Common myeloid progenitor, CD34-positive (primary cell): ENCODE measurements at regions not wholly inside any gene's neighbourhood (a gene's known extent, or its start where the extent isn't known, plus 50 kb on each side); places are given as distances from the start of the nearest gene placed in this dataset.

Experiments
- CTCF ChIA-PET: fragments of 350-600 bp; sonication (Branson Sonifier 250); formaldehyde crosslinking; loops from one replicate; lab custom pipeline; 2021; ENCODE audit warnings: antibody characterized with exemption; lab: Charles Lee
- POLR2A ChIA-PET: fragments of 350-600 bp; sonication (Branson Sonifier 250); formaldehyde crosslinking; loops from one replicate; lab custom pipeline; 2021; ENCODE audit warnings: antibody characterized with exemption; lab: Charles Lee
- DNase-seq, 3 donors: peaks; one replicate each; pipeline versions ENCODE4 v3.0.0 to v3.0.0-alpha.2; 2013
- H3K27ac ChIP-seq, 2 experiments: 1 replicate in 1 of 2; 2 replicates in 1 of 2; pipeline ENCODE4 v1.7.0; 2013; ENCODE audit warnings: inconsistent platforms in 2 of 2, low read length in 2 of 2, mild to moderate bottlenecking in 2 of 2, low read depth in 1 of 2, moderate library complexity in 1 of 2; ENCODE audit not compliant: severe bottlenecking in 2 of 2, insufficient read depth in 1 of 2, poor library complexity in 1 of 2
- H3K27me3 ChIP-seq, 5 experiments: replicated peaks in 2 of 5; 1 replicate in 3 of 5; 2 replicates in 2 of 5; pipeline versions ENCODE4 v1.6.1 to v1.7.0; 2013; ENCODE audit warnings: low read length in 4 of 5, mild to moderate bottlenecking in 2 of 5, moderate library complexity in 2 of 5, inconsistent platforms in 1 of 5; ENCODE audit not compliant: insufficient read depth in 5 of 5, control insufficient read depth in 4 of 5
- H3K36me3 ChIP-seq, 4 experiments: 1 replicate in 2 of 4; 2 replicates in 2 of 4; pipeline versions ENCODE4 v1.6.1 to v1.7.0; 2013; ENCODE audit warnings: low read length in 3 of 4, control low read depth in 1 of 4, mild to moderate bottlenecking in 1 of 4; ENCODE audit not compliant: control insufficient read depth in 4 of 4, insufficient read depth in 4 of 4
- H3K4me1 ChIP-seq, 4 experiments: 1 replicate in 3 of 4; 2 replicates in 1 of 4; pipeline versions ENCODE4 v1.6.1 to v1.7.1; 2013; ENCODE audit warnings: low read length in 3 of 4, mild to moderate bottlenecking in 3 of 4, control low read depth in 1 of 4, inconsistent platforms in 1 of 4, moderate library complexity in 1 of 4; ENCODE audit not compliant: control insufficient read depth in 4 of 4, insufficient read depth in 4 of 4; ENCODE audit errors: control extremely low read depth in 1 of 4
- H3K4me3 ChIP-seq, 7 experiments: 1 replicate in 4 of 7; 2 replicates in 3 of 7; pipeline versions ENCODE4 v1.5.1 to v1.7.0; 2013; ENCODE audit warnings: mild to moderate bottlenecking in 7 of 7, low read length in 6 of 7, moderate library complexity in 6 of 7, inconsistent platforms in 2 of 7, low read depth in 2 of 7, control low read depth in 1 of 7; ENCODE audit not compliant: insufficient read depth in 4 of 7, control insufficient read depth in 1 of 7; ENCODE audit errors: extremely low read depth in 1 of 7
- H3K9me3 ChIP-seq, 5 experiments: 1 replicate in 4 of 5; 2 replicates in 1 of 5; pipeline versions ENCODE4 v1.6.1 to v1.7.1; 2013; ENCODE audit warnings: low read length in 4 of 5, mild to moderate bottlenecking in 2 of 5, inconsistent platforms in 1 of 5, low read depth in 1 of 5, moderate library complexity in 1 of 5; ENCODE audit not compliant: control insufficient read depth in 4 of 5, insufficient read depth in 2 of 5; ENCODE audit errors: control extremely low read depth in 1 of 5
- WGBS: methylation state at CpG from one replicate; pipeline ENCODE4 v1.1.5; 2013; ENCODE audit not compliant: insufficient coverage; 5-methylcytosine and 5-hydroxymethylcytosine counted together

GRCh38 chrX:99010957-99011356, 1399.1 kb downstream of the PCDH19 start:
- ChIA-PET CTCF (no interaction called here), POLR2A (no interaction called here)
- Histone ChIP-seq H3K4me3 (no peak overlapping the region), H3K9me3 (no peaks in the 10 kb centered on the region), H3K27ac (no peak overlapping the region), H3K4me1 (no peaks in the 10 kb centered on the region), H3K27me3 (no peaks in the 10 kb centered on the region), H3K36me3 (no peaks in the 10 kb centered on the region)
- DNase-seq, result no peak

- Histone ChIP-seq H3K27ac (no peak overlapping the region), H3K36me3 (no peaks in the 10 kb centered on the region), H3K4me3 (no peak overlapping the region), H3K9me3 (no peaks in the 10 kb centered on the region), H3K4me1 (no peaks in the 10 kb centered on the region), H3K27me3 (no peaks in the 10 kb centered on the region)
- DNase-seq, result no peak
- 20% methylated on average over 1 of the region's 1 CpG for WGBS
- CTCF ChIA-PET, result no interaction called here
- POLR2A ChIA-PET, result no interaction called here
These were observed 1408.8 kb downstream of the PCDH19 start for GRCh38 chrX:99001286-99001685.

DNA sequence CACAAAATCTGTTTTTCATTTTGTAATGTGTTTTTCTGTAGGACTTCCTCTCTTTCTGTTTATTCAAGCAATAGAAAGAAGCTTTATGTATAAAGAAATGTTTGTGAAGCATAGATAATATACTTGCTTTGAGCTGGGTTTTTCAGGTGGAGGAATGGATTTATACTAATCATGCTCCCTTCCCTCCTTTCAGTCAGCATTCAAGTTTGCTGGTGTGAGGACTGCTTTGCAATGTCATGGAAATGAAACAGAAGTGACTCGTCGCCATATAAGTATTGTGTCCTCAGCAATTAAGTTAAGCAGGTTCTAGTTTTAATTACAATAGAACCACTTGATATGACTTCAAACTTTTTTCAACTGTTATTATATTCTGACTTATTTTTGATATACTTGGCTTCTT, 1447.1 kb downstream of the PCDH19 start:
- Histone ChIP-seq H3K36me3 (no peaks in the 10 kb centered on the region), H3K27me3 (no peaks in the 10 kb centered on the region), H3K9me3 (no peaks in the 10 kb centered on the region), H3K27ac (no peak overlapping the region), H3K4me1 (no peaks in the 10 kb centered on the region), H3K4me3 (no peak overlapping the region)
- no CpG with 5 or more reads among the region's 2 CpGs for WGBS
- no peak for DNase-seq
- CTCF ChIA-PET, result no interaction called here
- POLR2A ChIA-PET, result no interaction called here

- POLR2A ChIA-PET, result interaction anchor here (0.6 kb wide), 1 partner anchor 9 kb away, joined by 3 read pairs; no protein-coding TSS in a partner anchor
- Histone ChIP-seq H3K27ac (no peak overlapping the region), H3K4me3 (no peak overlapping the region), H3K27me3 (no peaks in the 10 kb centered on the region), H3K36me3 (no peaks in the 10 kb centered on the region), H3K9me3 (peaks cover 0 to 2% (median 0%) of the 10 kb centered on the region in 5 experiments), H3K4me1 (no peaks in the 10 kb centered on the region)
- CTCF ChIA-PET, result no interaction called here
- DNase-seq, result no peak
- WGBS, result 48% methylated on average over 2 of the region's 2 CpGs
These were observed 1454.1 kb downstream of the PCDH19 start for GRCh38 chrX:98956014-98956413.

DNA sequence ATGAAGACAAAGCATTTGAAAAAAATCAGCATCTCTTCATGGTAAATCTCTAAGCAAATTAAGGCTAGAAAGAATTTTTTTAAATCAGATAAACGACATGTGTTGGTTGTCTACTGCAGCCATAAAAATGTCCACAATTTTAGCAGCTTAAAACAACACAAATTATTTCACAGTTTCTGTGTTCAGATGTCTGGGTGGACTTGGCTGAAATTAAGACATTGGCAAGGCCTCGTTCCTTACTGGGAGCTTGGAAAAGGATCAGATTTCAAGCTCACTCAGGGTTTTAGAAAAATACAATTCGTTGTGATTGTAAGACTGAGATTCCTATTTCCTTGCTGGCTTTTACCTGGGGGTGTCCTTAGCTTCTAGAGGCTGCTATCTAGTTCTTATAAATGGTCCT, 1470.6 kb downstream of the PCDH19 start:
- POLR2A ChIA-PET, result no interaction called here
- no peak overlapping the region for H3K4me3 ChIP-seq
- CTCF ChIA-PET, result no interaction called here
- no peaks in the 10 kb centered on the region for H3K27me3 ChIP-seq
- no peaks in the 10 kb centered on the region for H3K36me3 ChIP-seq
- H3K27ac ChIP-seq, result no peak overlapping the region
- no peaks in the 10 kb centered on the region for H3K4me1 ChIP-seq
- no peak for DNase-seq
- 67% methylated on average over 2 of the region's 3 CpGs for WGBS
- peaks cover 0 to 2% (median 0%) of the 10 kb centered on the region in 5 experiments for H3K9me3 ChIP-seq

DNA sequence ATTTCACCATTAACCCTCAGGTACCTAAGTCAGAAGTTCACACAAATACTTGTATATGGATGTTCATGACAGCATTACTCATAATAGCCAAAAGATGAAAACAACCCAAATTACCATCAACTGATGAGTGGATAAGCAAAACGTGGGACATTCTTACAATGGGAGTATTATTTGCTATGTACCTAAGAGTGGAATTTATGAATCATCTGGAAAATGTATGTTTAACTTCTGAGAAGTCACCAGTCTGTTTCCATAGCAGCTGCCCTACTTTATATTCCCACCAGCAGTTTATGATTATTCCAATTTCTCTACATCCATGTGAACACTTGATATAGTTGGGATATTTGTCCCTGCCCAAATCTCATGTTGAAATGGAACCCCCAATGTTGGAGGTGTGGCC, 1478.9 kb downstream of the PCDH19 start:
- POLR2A ChIA-PET, result no interaction called here
- no peaks in the 10 kb centered on the region for H3K27me3 ChIP-seq
- H3K9me3 ChIP-seq, result no peaks in the 10 kb centered on the region
- DNase-seq, result no peak
- no peaks in the 10 kb centered on the region for H3K4me1 ChIP-seq
- H3K27ac ChIP-seq, result no peak overlapping the region
- no peak overlapping the region for H3K4me3 ChIP-seq
- no CpG with 5 or more reads among the region's 1 CpG for WGBS
- CTCF ChIA-PET, result no interaction called here
- H3K36me3 ChIP-seq, result no peaks in the 10 kb centered on the region

DNA sequence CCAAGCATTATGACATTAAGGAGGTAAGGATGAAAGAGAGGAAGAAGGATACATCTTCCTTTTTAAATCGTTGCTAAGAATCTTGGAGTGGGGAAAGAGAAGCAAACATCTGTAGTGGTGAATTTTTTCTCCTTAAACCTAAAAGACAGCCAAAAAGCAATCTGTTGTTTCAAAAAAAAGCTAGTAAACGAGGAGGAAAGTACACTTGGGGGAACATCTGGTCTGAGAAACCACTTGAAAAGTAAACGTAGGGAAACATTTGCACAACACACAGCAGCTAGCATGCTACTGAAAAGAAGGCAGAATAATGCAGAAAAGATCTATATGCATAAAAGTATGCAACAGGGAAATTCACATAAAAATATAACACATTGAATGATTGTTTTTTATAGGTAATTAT, 1485.6 kb downstream of the PCDH19 start:
- ChIA-PET CTCF (no interaction called here), POLR2A (no interaction called here)
- H3K27ac ChIP-seq, result no peak overlapping the region
- no peak for DNase-seq
- H3K9me3 ChIP-seq, result no peaks in the 10 kb centered on the region
- H3K27me3 ChIP-seq, result no peaks in the 10 kb centered on the region
- no peaks in the 10 kb centered on the region for H3K4me1 ChIP-seq
- no peak overlapping the region for H3K4me3 ChIP-seq
- 67% methylated on average over 1 of the region's 3 CpGs for WGBS
- H3K36me3 ChIP-seq, result no peaks in the 10 kb centered on the region
